Skeletal muscle tissue (tissue), 3 donors: ENCODE measurements at regions not wholly inside any gene's neighbourhood (a gene's known extent, or its start where the extent isn't known, plus 50 kb on each side); places are given as distances from the start of the nearest gene placed in this dataset.

Experiments
- H3K27ac ChIP-seq: one replicate; pipeline ENCODE4 v1.7.0; 2013; ENCODE audit warnings: mild to moderate bottlenecking, low read depth, low read length, inconsistent platforms
- H3K27me3 ChIP-seq, 3 donors: one replicate each; pipeline ENCODE4 v1.7.0; 2013; ENCODE audit warnings: low read length in 3 of 3; ENCODE audit not compliant: control insufficient read depth in 3 of 3, insufficient read depth in 3 of 3
- H3K36me3 ChIP-seq, 3 donors: one replicate each; pipeline ENCODE4 v1.7.0; 2013; ENCODE audit warnings: low read length in 3 of 3; ENCODE audit not compliant: control insufficient read depth in 3 of 3, insufficient read depth in 3 of 3
- H3K4me1 ChIP-seq, 3 donors: one replicate each; pipeline ENCODE4 v1.7.0; 2013; ENCODE audit warnings: low read length in 3 of 3, mild to moderate bottlenecking in 3 of 3; ENCODE audit not compliant: control insufficient read depth in 3 of 3, insufficient read depth in 3 of 3
- H3K4me3 ChIP-seq, 3 donors: one replicate each; pipeline ENCODE4 v1.7.0; 2013; ENCODE audit warnings: low read length in 3 of 3
- H3K9ac ChIP-seq, 3 donors: one replicate each; pipeline ENCODE4 v1.7.0; 2013; ENCODE audit warnings: low read length in 3 of 3, mild to moderate bottlenecking in 3 of 3, moderate library complexity in 2 of 3, low read depth in 1 of 3
- H3K9me3 ChIP-seq, 3 donors: one replicate each; pipeline ENCODE4 v1.7.0; 2013; ENCODE audit warnings: low read length in 3 of 3; ENCODE audit not compliant: control insufficient read depth in 3 of 3
- donor health status: Osteomylitis.

- Histone ChIP-seq H3K27me3 (no peaks in the 10 kb centered on the region), H3K27ac (no peak overlapping the region), H3K4me3 (no peak overlapping the region), H3K9ac (no peak overlapping the region), H3K4me1 (no peaks in the 10 kb centered on the region), H3K36me3 (no peaks in the 10 kb centered on the region), H3K9me3 (no peaks in the 10 kb centered on the region)
These were observed 466.5 kb upstream of the BCHE start for GRCh38 chr3:166303681-166304080.

GRCh38 chr3:166302331-166302730 is 465.1 kb upstream of the BCHE start:
- no peak overlapping the region for H3K9ac ChIP-seq
- H3K27me3 ChIP-seq: no peaks in the 10 kb centered on the region
- no peaks in the 10 kb centered on the region for H3K9me3 ChIP-seq
- no peaks in the 10 kb centered on the region for H3K36me3 ChIP-seq
- no peaks in the 10 kb centered on the region for H3K4me1 ChIP-seq
- H3K27ac ChIP-seq: no peak overlapping the region
- no peak overlapping the region for H3K4me3 ChIP-seq

GRCh38 chr3:166296179-166296783 is 459.1 kb upstream of the BCHE start:
- H3K4me3 ChIP-seq: no peak overlapping the region

GRCh38 chr3:166291186-166291955 is 454.1 kb upstream of the BCHE start:
- no peak overlapping the region for H3K9ac ChIP-seq
- H3K27me3 ChIP-seq: no peaks in the 10 kb centered on the region
- no peaks in the 10 kb centered on the region for H3K4me1 ChIP-seq
- no peaks in the 10 kb centered on the region for H3K9me3 ChIP-seq
- no peaks in the 10 kb centered on the region for H3K36me3 ChIP-seq
- no peak overlapping the region for H3K27ac ChIP-seq
- H3K4me3 ChIP-seq: no peak overlapping the region

More at GRCh38 chr3:166296179-166296783, 459.1 kb upstream of the BCHE start:
- Histone ChIP-seq H3K9me3 (no peaks in the 10 kb centered on the region), H3K36me3 (no peaks in the 10 kb centered on the region), H3K9ac (no peak overlapping the region), H3K27ac (no peak overlapping the region), H3K27me3 (no peaks in the 10 kb centered on the region), H3K4me1 (no peaks in the 10 kb centered on the region)

- Histone ChIP-seq H3K4me1 (no peaks in the 10 kb centered on the region), H3K27ac (no peak overlapping the region), H3K4me3 (no peak overlapping the region), H3K9me3 (no peaks in the 10 kb centered on the region), H3K27me3 (no peaks in the 10 kb centered on the region), H3K36me3 (no peaks in the 10 kb centered on the region), H3K9ac (no peak overlapping the region)
These were observed 447.8 kb upstream of the BCHE start for GRCh38 chr3:166285001-166285400.

GRCh38 chr3:166283840-166284239 is 446.6 kb upstream of the BCHE start:
- H3K9me3 ChIP-seq: no peaks in the 10 kb centered on the region
- H3K36me3 ChIP-seq: no peaks in the 10 kb centered on the region
- no peaks in the 10 kb centered on the region for H3K27me3 ChIP-seq
- peak overlapping the region in 2 of 3 donors; percentile 3 to 52 for H3K4me3 ChIP-seq
- peak overlapping the region in 1 of 3 donors; percentile 3 for H3K9ac ChIP-seq
- H3K4me1 ChIP-seq: no peaks in the 10 kb centered on the region
- H3K27ac ChIP-seq: no peak overlapping the region

GRCh38 chr3:166282931-166283330 is 445.7 kb upstream of the BCHE start:
- Histone ChIP-seq H3K4me1 (no peaks in the 10 kb centered on the region), H3K36me3 (no peaks in the 10 kb centered on the region), H3K27ac (no peak overlapping the region), H3K9ac (no peak overlapping the region), H3K9me3 (no peaks in the 10 kb centered on the region), H3K27me3 (no peaks in the 10 kb centered on the region), H3K4me3 (no peak overlapping the region)

- Histone ChIP-seq H3K9ac (no peak overlapping the region), H3K36me3 (no peaks in the 10 kb centered on the region), H3K27me3 (no peaks in the 10 kb centered on the region), H3K9me3 (no peaks in the 10 kb centered on the region), H3K27ac (no peak overlapping the region), H3K4me1 (no peaks in the 10 kb centered on the region), H3K4me3 (no peak overlapping the region)
These were observed 442.4 kb upstream of the BCHE start for GRCh38 chr3:166279636-166280035.

GRCh38 chr3:166275024-166275390 is 437.8 kb upstream of the BCHE start:
- Histone ChIP-seq H3K4me3 (no peak overlapping the region), H3K27ac (no peak overlapping the region), H3K9me3 (no peaks in the 10 kb centered on the region), H3K27me3 (no peaks in the 10 kb centered on the region), H3K4me1 (no peaks in the 10 kb centered on the region), H3K9ac (no peak overlapping the region), H3K36me3 (no peaks in the 10 kb centered on the region)

GRCh38 chr3:166274351-166275023 is 437.3 kb upstream of the BCHE start:
- Histone ChIP-seq H3K9ac (no peak overlapping the region), H3K9me3 (no peaks in the 10 kb centered on the region), H3K4me1 (no peaks in the 10 kb centered on the region)

More at GRCh38 chr3:166274351-166275023, 437.3 kb upstream of the BCHE start:
- H3K36me3 ChIP-seq: no peaks in the 10 kb centered on the region
- H3K27me3 ChIP-seq: no peaks in the 10 kb centered on the region
- H3K27ac ChIP-seq: no peak overlapping the region
- H3K4me3 ChIP-seq: no peak overlapping the region
